GM21367 (cell line): ENCODE measurements at regions not wholly inside any gene's neighbourhood (a gene's known extent, or its start where the extent isn't known, plus 50 kb on each side); places are given as distances from the start of the nearest gene placed in this dataset.

Experiments used
- ATAC-seq: cut with Tn5 transposase; IDR thresholded peaks from one replicate; pipeline ENCODE4 v1.9.1; 2021; ENCODE audit not compliant: unreplicated experiment

GRCh38 chr7:155213955-155214740, 83.5 kb upstream of the INSIG1 start:
- no peak for ATAC-seq

- ATAC-seq = no peak
These were observed 81.9 kb upstream of the INSIG1 start for GRCh38 chr7:155215576-155216325.

- ATAC-seq = no peak
These were observed 81.0 kb upstream of the INSIG1 start for GRCh38 chr7:155216475-155217272.

GRCh38 chr7:155217634-155218033, 80.0 kb upstream of the INSIG1 start:
- ATAC-seq = no peak

- ATAC-seq = no peak
These were observed 79.2 kb upstream of the INSIG1 start for GRCh38 chr7:155218276-155219153.

- no peak for ATAC-seq
These were observed 78.5 kb upstream of the INSIG1 start for GRCh38 chr7:155219154-155219531.

- no peak for ATAC-seq
These were observed 77.5 kb upstream of the INSIG1 start for GRCh38 chr7:155219947-155220769.

- no peak for ATAC-seq
These were observed 76.8 kb upstream of the INSIG1 start for GRCh38 chr7:155220903-155221302.

- no peak for ATAC-seq
These were observed 76.1 kb upstream of the INSIG1 start for GRCh38 chr7:155221547-155221946.

GRCh38 chr7:155222061-155222460, 75.6 kb upstream of the INSIG1 start:
- ATAC-seq = no peak

GRCh38 chr7:155222573-155222972, 75.1 kb upstream of the INSIG1 start:
- no peak for ATAC-seq

- ATAC-seq = no peak
These were observed 74.7 kb upstream of the INSIG1 start for GRCh38 chr7:155223021-155223420.

GRCh38 chr7:155223503-155223902, 74.2 kb upstream of the INSIG1 start:
- ATAC-seq = no peak

GRCh38 chr7:155224116-155224811, 73.4 kb upstream of the INSIG1 start:
- no peak for ATAC-seq

GRCh38 chr7:155225095-155225494, 72.6 kb upstream of the INSIG1 start:
- ATAC-seq = no peak

- no peak for ATAC-seq
These were observed 72.2 kb upstream of the INSIG1 start for GRCh38 chr7:155225516-155225915.

GRCh38 chr7:155226261-155227003, 71.2 kb upstream of the INSIG1 start:
- no peak for ATAC-seq

GRCh38 chr7:155227004-155227787, 70.5 kb upstream of the INSIG1 start:
- no peak for ATAC-seq
